Adrenal gland (tissue), 5 donors: ENCODE measurements at regions not wholly inside any gene's neighbourhood (a gene's known extent, or its start where the extent isn't known, plus 50 kb on each side); places are given as distances from the start of the nearest gene placed in this dataset.

Experiments used
- POLR2A ChIP-seq, 2 donors: fragments of 450-650 bp; IDR thresholded peaks; one replicate each; pipeline ENCODE4 v1.6.1; 2017; ENCODE audit warnings: antibody characterized with exemption in 2 of 2, mild to moderate bottlenecking in 2 of 2, moderate library complexity in 1 of 2
- TF ChIP-seq, protein P1 (sequence below), 6 experiments: fragments of 450-650 bp in 4 of 6; fragments of 200-600 bp in 2 of 6; sonication (generic) in 1 of 6; IDR thresholded peaks; 1 replicate in 5 of 6; 2 replicates in 1 of 6; pipeline versions ENCODE4 v1.5.1 to v1.8.0; 2016 to 2021; ENCODE audit warnings: antibody characterized with exemption in 6 of 6, mild to moderate bottlenecking in 2 of 6, moderate library complexity in 1 of 6
- donor health status: DM: no; HTN: no; CAD: no.

DNA sequence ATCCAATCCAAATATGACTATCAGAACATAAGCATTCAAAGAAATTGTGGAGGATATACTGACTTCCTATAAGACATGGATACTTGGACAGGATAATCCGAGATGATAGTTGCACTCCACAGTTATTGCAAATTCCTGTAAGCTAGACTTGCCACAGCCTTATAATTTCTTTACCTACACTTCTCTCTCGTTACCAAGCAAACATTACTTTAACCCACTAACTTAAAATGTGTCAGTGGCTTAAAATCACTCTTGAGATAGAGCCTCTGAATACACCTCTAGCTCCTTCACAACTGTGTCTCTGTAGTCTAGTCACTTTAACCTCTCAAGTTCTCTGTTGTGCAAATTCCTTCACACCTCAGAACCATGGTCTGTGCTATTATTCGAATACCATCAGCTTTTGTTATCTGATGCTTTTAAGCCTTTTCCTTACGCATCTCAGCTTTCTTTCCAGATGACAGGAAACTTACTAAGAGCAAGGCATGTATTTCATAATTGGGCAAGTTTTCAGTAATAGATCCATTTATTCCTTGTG, 474.9 kb upstream of the MIR17HG start:
- TF ChIP-seq, protein P1, sequence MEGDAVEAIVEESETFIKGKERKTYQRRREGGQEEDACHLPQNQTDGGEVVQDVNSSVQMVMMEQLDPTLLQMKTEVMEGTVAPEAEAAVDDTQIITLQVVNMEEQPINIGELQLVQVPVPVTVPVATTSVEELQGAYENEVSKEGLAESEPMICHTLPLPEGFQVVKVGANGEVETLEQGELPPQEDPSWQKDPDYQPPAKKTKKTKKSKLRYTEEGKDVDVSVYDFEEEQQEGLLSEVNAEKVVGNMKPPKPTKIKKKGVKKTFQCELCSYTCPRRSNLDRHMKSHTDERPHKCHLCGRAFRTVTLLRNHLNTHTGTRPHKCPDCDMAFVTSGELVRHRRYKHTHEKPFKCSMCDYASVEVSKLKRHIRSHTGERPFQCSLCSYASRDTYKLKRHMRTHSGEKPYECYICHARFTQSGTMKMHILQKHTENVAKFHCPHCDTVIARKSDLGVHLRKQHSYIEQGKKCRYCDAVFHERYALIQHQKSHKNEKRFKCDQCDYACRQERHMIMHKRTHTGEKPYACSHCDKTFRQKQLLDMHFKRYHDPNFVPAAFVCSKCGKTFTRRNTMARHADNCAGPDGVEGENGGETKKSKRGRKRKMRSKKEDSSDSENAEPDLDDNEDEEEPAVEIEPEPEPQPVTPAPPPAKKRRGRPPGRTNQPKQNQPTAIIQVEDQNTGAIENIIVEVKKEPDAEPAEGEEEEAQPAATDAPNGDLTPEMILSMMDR (IDR thresholded peaks at IDR 0.05) = no peak
- no peak for TF ChIP-seq POLR2A (IDR thresholded peaks at IDR 0.05)
